ENCODE measurements at regions not wholly inside any gene's neighbourhood (a gene's known extent, or its start where the extent isn't known, plus 50 kb on each side); places are given as distances from the start of the nearest gene placed in this dataset.

- H3K4me1 Mint-ChIP-seq (ENCODE audit: low read depth, unreplicated experiment): peaks cover 3% of the 10 kb centered on the region
- H2AFZ ChIP-seq (ENCODE audit: low read depth, low read length): no peak overlapping the region
- no peak overlapping the region for H3K27ac Mint-ChIP-seq (ENCODE audit: unreplicated experiment)
- H3K9ac ChIP-seq (ENCODE audit: low read length): no peak overlapping the region
- H3K4me3 Mint-ChIP-seq (ENCODE audit: unreplicated experiment): no peak overlapping the region
- H3K27ac ChIP-seq (ENCODE audit: low read depth, low read length): no peak overlapping the region
- H3K36me3 Mint-ChIP-seq (ENCODE audit: low read depth, unreplicated experiment): no peaks in the 10 kb centered on the region
- H3K9me3 Mint-ChIP-seq (ENCODE audit: unreplicated experiment): no peaks in the 10 kb centered on the region
- H3K27me3 ChIP-seq (ENCODE audit: insufficient read depth, low read length): no peaks in the 10 kb centered on the region
- H4K20me1 ChIP-seq (ENCODE audit: insufficient read depth, low read length): no peaks in the 10 kb centered on the region
- H3K4me3 ChIP-seq (ENCODE audit: insufficient read depth, low read depth, low read length): no peak overlapping the region
- no peak for DNase-seq (ENCODE audit: low read depth)
- H3K4me1 ChIP-seq (ENCODE audit: insufficient read depth, low read length): no peaks in the 10 kb centered on the region
- H3K79me2 ChIP-seq (ENCODE audit: insufficient read depth, low read length): no peaks in the 10 kb centered on the region
- TF ChIP-seq EZH2 (IDR thresholded peaks at IDR 0.05; ENCODE audit: insufficient read depth, low read length): no peak
- TF ChIP-seq CTCF (IDR thresholded peaks at IDR 0.05; ENCODE audit: insufficient read depth, low read depth, low read length): no peak
- no peaks in the 10 kb centered on the region for H3K9me3 ChIP-seq (ENCODE audit: insufficient read depth, low read depth, low read length)
- no peaks in the 10 kb centered on the region for H3K36me3 ChIP-seq (ENCODE audit: insufficient read depth, low read length)
- H3K4me2 ChIP-seq (ENCODE audit: low read length): no peak overlapping the region
- FAIRE-seq: no peak
- no peaks in the 10 kb centered on the region for H3K27me3 Mint-ChIP-seq (ENCODE audit: low read depth, unreplicated experiment)
Observed at GRCh38 chr7:125645770-125646169, 716.1 kb upstream of the POT1 start.

GRCh38 chr7:125644109-125644508 lies 714.5 kb upstream of the POT1 start:
- Histone ChIP-seq H3K4me3 (ENCODE audit: insufficient read depth, low read depth, low read length) (no peak overlapping the region), H3K4me1 (ENCODE audit: insufficient read depth, low read length) (no peaks in the 10 kb centered on the region), H3K27ac (ENCODE audit: low read depth, low read length) (no peak overlapping the region), H3K79me2 (ENCODE audit: insufficient read depth, low read length) (no peaks in the 10 kb centered on the region), H3K9me3 (ENCODE audit: insufficient read depth, low read depth, low read length) (no peaks in the 10 kb centered on the region), H4K20me1 (ENCODE audit: insufficient read depth, low read length) (no peaks in the 10 kb centered on the region), H3K36me3 (ENCODE audit: insufficient read depth, low read length) (no peaks in the 10 kb centered on the region), H3K27me3 (ENCODE audit: insufficient read depth, low read length) (no peaks in the 10 kb centered on the region), H3K4me2 (ENCODE audit: low read length) (no peak overlapping the region), H2AFZ (ENCODE audit: low read depth, low read length) (no peak overlapping the region), H3K9ac (ENCODE audit: low read length) (no peak overlapping the region)
- H3K27me3 Mint-ChIP-seq (ENCODE audit: low read depth, unreplicated experiment): no peaks in the 10 kb centered on the region
- DNase-seq (ENCODE audit: low read depth): no peak
- H3K4me3 Mint-ChIP-seq (ENCODE audit: unreplicated experiment): no peak overlapping the region
- TF ChIP-seq EZH2 (IDR thresholded peaks at IDR 0.05; ENCODE audit: insufficient read depth, low read length): no peak
- TF ChIP-seq CTCF (IDR thresholded peaks at IDR 0.05; ENCODE audit: insufficient read depth, low read depth, low read length): no peak
- peaks cover 3% of the 10 kb centered on the region for H3K4me1 Mint-ChIP-seq (ENCODE audit: low read depth, unreplicated experiment)
- no peaks in the 10 kb centered on the region for H3K9me3 Mint-ChIP-seq (ENCODE audit: unreplicated experiment)
- H3K27ac Mint-ChIP-seq (ENCODE audit: unreplicated experiment): no peak overlapping the region
- no peak for FAIRE-seq
- no peaks in the 10 kb centered on the region for H3K36me3 Mint-ChIP-seq (ENCODE audit: low read depth, unreplicated experiment)

- Histone ChIP-seq H2AFZ (ENCODE audit: low read depth, low read length) (no peak overlapping the region), H3K79me2 (ENCODE audit: insufficient read depth, low read length) (no peaks in the 10 kb centered on the region), H3K36me3 (ENCODE audit: insufficient read depth, low read length) (no peaks in the 10 kb centered on the region), H3K27ac (ENCODE audit: low read depth, low read length) (no peak overlapping the region), H3K9ac (ENCODE audit: low read length) (no peak overlapping the region), H3K4me1 (ENCODE audit: insufficient read depth, low read length) (no peaks in the 10 kb centered on the region), H3K27me3 (ENCODE audit: insufficient read depth, low read length) (no peaks in the 10 kb centered on the region), H3K9me3 (ENCODE audit: insufficient read depth, low read depth, low read length) (no peaks in the 10 kb centered on the region), H3K4me3 (ENCODE audit: insufficient read depth, low read depth, low read length) (no peak overlapping the region), H3K4me2 (ENCODE audit: low read length) (no peak overlapping the region), H4K20me1 (ENCODE audit: insufficient read depth, low read length) (no peaks in the 10 kb centered on the region)
- no peak for TF ChIP-seq EZH2 (IDR thresholded peaks at IDR 0.05; ENCODE audit: insufficient read depth, low read length)
- TF ChIP-seq CTCF (IDR thresholded peaks at IDR 0.05; ENCODE audit: insufficient read depth, low read depth, low read length): no peak
- Mint-ChIP-seq H3K36me3 (ENCODE audit: low read depth, unreplicated experiment) (no peaks in the 10 kb centered on the region), H3K27ac (ENCODE audit: unreplicated experiment) (no peak overlapping the region), H3K9me3 (ENCODE audit: unreplicated experiment) (no peaks in the 10 kb centered on the region), H3K27me3 (ENCODE audit: low read depth, unreplicated experiment) (no peaks in the 10 kb centered on the region), H3K4me3 (ENCODE audit: unreplicated experiment) (no peak overlapping the region), H3K4me1 (ENCODE audit: low read depth, unreplicated experiment) (peaks cover 3% of the 10 kb centered on the region)
- FAIRE-seq: no peak
- no peak for DNase-seq (ENCODE audit: low read depth)
Observed at GRCh38 chr7:125643302-125643701, 713.7 kb upstream of the POT1 start.

Data from astrocyte (in vitro differentiated cells and primary cell).